ENCODE measurements at regions not wholly inside any gene's neighbourhood (a gene's known extent, or its start where the extent isn't known, plus 50 kb on each side); places are given as distances from the start of the nearest gene placed in this dataset.
"Not testable (repeated sequence)": the region's sequence is repeated elsewhere in the genome, so short reads cannot be mapped to it uniquely, and the experiment has no call there.

DNA sequence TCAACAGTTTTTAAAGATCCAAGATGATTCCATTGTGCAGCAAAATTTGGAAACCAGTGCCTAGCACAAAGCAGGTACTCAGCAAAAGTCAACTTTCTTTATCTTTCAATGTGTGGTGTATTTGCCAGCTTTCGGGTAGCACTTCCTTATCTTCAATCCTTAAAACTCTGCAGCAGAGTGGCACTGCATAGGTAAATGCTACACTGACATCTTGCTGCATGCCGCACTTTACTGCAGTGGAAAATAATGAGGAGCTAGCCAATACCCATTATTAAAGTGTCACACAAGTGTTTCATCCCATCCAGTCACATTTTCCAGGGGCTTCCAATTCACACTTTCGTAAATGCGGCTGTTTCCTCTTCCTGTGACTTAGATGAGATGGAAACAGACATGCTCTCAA, 401.7 kb upstream of the SPATA31A3 start:
- TF ChIP-seq, protein P1, sequence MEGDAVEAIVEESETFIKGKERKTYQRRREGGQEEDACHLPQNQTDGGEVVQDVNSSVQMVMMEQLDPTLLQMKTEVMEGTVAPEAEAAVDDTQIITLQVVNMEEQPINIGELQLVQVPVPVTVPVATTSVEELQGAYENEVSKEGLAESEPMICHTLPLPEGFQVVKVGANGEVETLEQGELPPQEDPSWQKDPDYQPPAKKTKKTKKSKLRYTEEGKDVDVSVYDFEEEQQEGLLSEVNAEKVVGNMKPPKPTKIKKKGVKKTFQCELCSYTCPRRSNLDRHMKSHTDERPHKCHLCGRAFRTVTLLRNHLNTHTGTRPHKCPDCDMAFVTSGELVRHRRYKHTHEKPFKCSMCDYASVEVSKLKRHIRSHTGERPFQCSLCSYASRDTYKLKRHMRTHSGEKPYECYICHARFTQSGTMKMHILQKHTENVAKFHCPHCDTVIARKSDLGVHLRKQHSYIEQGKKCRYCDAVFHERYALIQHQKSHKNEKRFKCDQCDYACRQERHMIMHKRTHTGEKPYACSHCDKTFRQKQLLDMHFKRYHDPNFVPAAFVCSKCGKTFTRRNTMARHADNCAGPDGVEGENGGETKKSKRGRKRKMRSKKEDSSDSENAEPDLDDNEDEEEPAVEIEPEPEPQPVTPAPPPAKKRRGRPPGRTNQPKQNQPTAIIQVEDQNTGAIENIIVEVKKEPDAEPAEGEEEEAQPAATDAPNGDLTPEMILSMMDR (IDR thresholded peaks at IDR 0.05) = not testable (repeated sequence)
- not testable (repeated sequence) for TF ChIP-seq POLR2A (IDR thresholded peaks at IDR 0.05)
